ENCODE measurements at regions not wholly inside any gene's neighbourhood (a gene's known extent, or its start where the extent isn't known, plus 50 kb on each side); places are given as distances from the start of the nearest gene placed in this dataset.

DNA sequence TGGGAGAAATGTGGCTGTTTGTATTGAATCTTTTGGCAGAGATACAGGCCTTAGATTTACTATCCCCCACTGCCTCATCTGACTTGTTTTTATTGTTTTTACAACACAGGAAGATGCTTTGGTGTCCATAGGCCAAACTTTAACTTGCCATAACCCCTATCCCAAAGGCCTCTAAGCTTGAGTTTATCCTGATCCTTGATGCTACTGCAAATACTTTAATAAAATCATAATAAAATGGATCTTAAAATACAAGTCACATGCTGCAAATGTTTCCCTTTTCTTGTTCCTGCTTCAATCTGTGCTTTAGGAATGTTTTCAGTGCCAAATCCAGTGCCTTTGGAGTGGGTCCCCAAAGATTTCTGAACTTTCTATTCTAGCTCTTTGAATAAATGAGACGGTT is 770.6 kb downstream of the DACH1 start:
- DNase-seq (ENCODE audit: low read depth), result no peak
- no peak overlapping the region for H3K4me3 ChIP-seq (ENCODE audit: low read depth, low read length)
- TF ChIP-seq MYC (IDR thresholded peaks at IDR 0.05; ENCODE audit: low read depth, low read length) (no peak), POLR2A (IDR thresholded peaks at IDR 0.05; ENCODE audit: extremely low read depth, insufficient read length) (no peak)
- TF ChIP-seq, protein P1, sequence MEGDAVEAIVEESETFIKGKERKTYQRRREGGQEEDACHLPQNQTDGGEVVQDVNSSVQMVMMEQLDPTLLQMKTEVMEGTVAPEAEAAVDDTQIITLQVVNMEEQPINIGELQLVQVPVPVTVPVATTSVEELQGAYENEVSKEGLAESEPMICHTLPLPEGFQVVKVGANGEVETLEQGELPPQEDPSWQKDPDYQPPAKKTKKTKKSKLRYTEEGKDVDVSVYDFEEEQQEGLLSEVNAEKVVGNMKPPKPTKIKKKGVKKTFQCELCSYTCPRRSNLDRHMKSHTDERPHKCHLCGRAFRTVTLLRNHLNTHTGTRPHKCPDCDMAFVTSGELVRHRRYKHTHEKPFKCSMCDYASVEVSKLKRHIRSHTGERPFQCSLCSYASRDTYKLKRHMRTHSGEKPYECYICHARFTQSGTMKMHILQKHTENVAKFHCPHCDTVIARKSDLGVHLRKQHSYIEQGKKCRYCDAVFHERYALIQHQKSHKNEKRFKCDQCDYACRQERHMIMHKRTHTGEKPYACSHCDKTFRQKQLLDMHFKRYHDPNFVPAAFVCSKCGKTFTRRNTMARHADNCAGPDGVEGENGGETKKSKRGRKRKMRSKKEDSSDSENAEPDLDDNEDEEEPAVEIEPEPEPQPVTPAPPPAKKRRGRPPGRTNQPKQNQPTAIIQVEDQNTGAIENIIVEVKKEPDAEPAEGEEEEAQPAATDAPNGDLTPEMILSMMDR (IDR thresholded peaks at IDR 0.05; ENCODE audit: low read depth, low read length), result no peak
- TF ChIP-seq, protein P2, sequence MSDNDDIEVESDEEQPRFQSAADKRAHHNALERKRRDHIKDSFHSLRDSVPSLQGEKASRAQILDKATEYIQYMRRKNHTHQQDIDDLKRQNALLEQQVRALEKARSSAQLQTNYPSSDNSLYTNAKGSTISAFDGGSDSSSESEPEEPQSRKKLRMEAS (IDR thresholded peaks at IDR 0.05; ENCODE audit: low read depth, low read length), result no peak

- TF ChIP-seq, protein P1 (IDR thresholded peaks at IDR 0.05; ENCODE audit: low read depth, low read length), result no peak
- TF ChIP-seq POLR2A (IDR thresholded peaks at IDR 0.05; ENCODE audit: extremely low read depth, insufficient read length) (no peak), MYC (IDR thresholded peaks at IDR 0.05; ENCODE audit: low read depth, low read length) (no peak)
- TF ChIP-seq, protein P2 (IDR thresholded peaks at IDR 0.05; ENCODE audit: low read depth, low read length), result no peak
- no peak for DNase-seq (ENCODE audit: low read depth)
- no peak overlapping the region for H3K4me3 ChIP-seq (ENCODE audit: low read depth, low read length)
Measured at GRCh38 chr13:71090990-71091389, 776.0 kb downstream of the DACH1 start.

DNA sequence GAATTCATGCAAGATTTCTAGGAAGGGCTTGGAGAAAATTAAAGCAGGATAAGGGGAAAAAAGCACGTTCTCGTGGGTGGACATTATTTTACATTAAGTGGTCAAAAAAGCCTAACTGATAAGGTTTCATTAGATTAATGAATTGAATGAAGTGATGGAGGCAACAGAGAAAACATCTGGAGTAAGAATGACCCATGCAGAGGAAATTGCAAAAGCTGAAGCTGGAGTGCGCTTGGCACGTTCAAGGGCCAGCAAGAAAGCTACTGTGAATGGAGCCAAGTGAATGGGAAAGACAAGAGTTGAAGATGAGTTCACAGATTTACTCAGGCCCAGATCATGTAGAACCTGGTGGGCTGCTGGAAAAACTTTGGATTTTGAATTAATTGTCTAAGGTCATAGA is 777.9 kb downstream of the DACH1 start:
- no peak for DNase-seq (ENCODE audit: low read depth)
- no peak overlapping the region for H3K4me3 ChIP-seq (ENCODE audit: low read depth, low read length)
- TF ChIP-seq, protein P2 (IDR thresholded peaks at IDR 0.05; ENCODE audit: low read depth, low read length), result no peak
- TF ChIP-seq, protein P1 (IDR thresholded peaks at IDR 0.05; ENCODE audit: low read depth, low read length), result no peak
- TF ChIP-seq MYC (IDR thresholded peaks at IDR 0.05; ENCODE audit: low read depth, low read length) (no peak), POLR2A (IDR thresholded peaks at IDR 0.05; ENCODE audit: extremely low read depth, insufficient read length) (no peak)

DNA sequence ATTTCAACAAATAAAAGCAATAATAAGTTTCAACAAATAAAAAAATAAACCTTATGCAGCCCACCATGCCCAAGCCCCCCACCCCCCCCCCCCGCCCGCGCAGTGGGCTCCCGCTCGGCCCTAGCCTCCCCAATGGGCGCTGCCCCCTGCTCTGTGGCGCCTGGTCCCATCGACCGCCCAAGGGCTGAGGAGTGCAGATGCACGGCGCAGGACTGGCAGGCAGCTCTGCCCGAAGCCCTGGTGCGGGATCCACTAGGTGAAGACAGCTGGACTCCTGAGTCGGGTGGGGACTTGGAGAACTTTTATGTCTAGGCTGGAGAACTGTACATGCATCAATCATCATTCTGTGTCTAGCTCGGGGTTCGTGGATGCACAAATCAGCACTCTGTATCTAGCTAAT is 779.6 kb downstream of the DACH1 start:
- no peak for DNase-seq (ENCODE audit: low read depth)
- TF ChIP-seq MYC (IDR thresholded peaks at IDR 0.05; ENCODE audit: low read depth, low read length), result no peak
- TF ChIP-seq, protein P2 (IDR thresholded peaks at IDR 0.05; ENCODE audit: low read depth, low read length), result no peak
- TF ChIP-seq, protein P1 (IDR thresholded peaks at IDR 0.05; ENCODE audit: low read depth, low read length), result no peak
- no peak for TF ChIP-seq POLR2A (IDR thresholded peaks at IDR 0.05; ENCODE audit: extremely low read depth, insufficient read length)
- H3K4me3 ChIP-seq (ENCODE audit: low read depth, low read length), result no peak overlapping the region

- no peak overlapping the region for H3K4me3 ChIP-seq (ENCODE audit: low read depth, low read length)
- no peak for DNase-seq (ENCODE audit: low read depth)
- TF ChIP-seq POLR2A (IDR thresholded peaks at IDR 0.05; ENCODE audit: extremely low read depth, insufficient read length) (no peak), MYC (IDR thresholded peaks at IDR 0.05; ENCODE audit: low read depth, low read length) (no peak)
- TF ChIP-seq, protein P2 (IDR thresholded peaks at IDR 0.05; ENCODE audit: low read depth, low read length), result no peak
- TF ChIP-seq, protein P1 (IDR thresholded peaks at IDR 0.05; ENCODE audit: low read depth, low read length), result no peak
Measured at GRCh38 chr13:71087006-71087405, 780.0 kb downstream of the DACH1 start.

GRCh38 chr13:71082631-71083030 is 784.4 kb downstream of the DACH1 start:
- H3K4me3 ChIP-seq (ENCODE audit: low read depth, low read length), result no peak overlapping the region
- no peak for DNase-seq (ENCODE audit: low read depth)
- TF ChIP-seq, protein P1 (IDR thresholded peaks at IDR 0.05; ENCODE audit: low read depth, low read length), result no peak
- TF ChIP-seq MYC (IDR thresholded peaks at IDR 0.05; ENCODE audit: low read depth, low read length) (no peak), POLR2A (IDR thresholded peaks at IDR 0.05; ENCODE audit: extremely low read depth, insufficient read length) (no peak)
- TF ChIP-seq, protein P2 (IDR thresholded peaks at IDR 0.05; ENCODE audit: low read depth, low read length), result no peak

Data from NB4 (cell line).